GM19351 (cell line): ENCODE measurements at regions not wholly inside any gene's neighbourhood (a gene's known extent, or its start where the extent isn't known, plus 50 kb on each side); places are given as distances from the start of the nearest gene placed in this dataset.
"Not testable (repeated sequence)": the region's sequence is repeated elsewhere in the genome, so short reads cannot be mapped to it uniquely, and the experiment has no call there.

Experiments
- ATAC-seq: cut with Tn5 transposase; IDR thresholded peaks from one replicate; pipeline ENCODE4 v1.9.1; 2021; ENCODE audit warnings: mild to moderate bottlenecking, moderate library complexity; ENCODE audit not compliant: unreplicated experiment

DNA sequence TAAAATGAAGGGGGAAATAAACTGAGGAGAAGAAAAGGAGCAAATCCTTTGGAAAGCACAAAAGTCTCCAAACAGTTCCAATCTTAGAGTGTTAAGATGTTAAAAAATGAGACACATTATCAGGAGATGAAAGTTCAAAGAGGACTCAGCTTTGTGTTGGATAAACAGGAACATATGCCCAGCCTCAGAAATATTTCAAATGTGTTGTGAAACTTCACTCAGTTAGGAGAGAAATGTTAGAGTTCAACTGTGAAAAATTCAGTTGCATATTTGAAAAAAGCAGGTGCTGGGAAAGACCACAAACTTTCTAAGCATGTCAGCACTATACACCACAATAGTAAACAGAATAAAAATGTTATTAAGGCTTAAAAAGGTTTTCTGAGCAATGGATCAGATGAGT, 136.8 kb upstream of the PRKD1 start:
- ATAC-seq: no peak

- no peak for ATAC-seq
These were observed 141.9 kb upstream of the PRKD1 start for GRCh38 chr14:30069536-30069935.

DNA sequence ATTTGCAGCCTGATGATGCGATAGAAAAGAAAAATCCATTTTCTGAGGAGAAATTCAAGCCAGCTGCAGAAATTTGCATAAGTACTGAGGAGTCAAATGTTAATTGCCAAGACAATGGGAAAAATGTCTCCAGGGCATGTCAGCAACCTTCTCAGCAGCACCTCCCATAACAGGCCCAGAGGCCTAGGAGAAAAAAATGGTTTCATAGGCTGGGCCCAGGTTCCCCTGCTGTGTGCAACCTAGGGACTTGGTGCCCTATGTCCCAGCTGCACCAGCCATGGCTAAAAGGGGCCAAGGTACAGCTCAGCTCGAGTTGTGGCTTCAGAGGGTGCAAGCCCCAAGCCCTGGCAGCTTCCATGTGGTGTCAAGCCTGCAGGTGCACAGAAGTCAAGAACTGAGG, 144.8 kb upstream of the PRKD1 start:
- not testable (repeated sequence) for ATAC-seq

- ATAC-seq: no peak
These were observed 150.3 kb upstream of the PRKD1 start for GRCh38 chr14:30077946-30078345.

DNA sequence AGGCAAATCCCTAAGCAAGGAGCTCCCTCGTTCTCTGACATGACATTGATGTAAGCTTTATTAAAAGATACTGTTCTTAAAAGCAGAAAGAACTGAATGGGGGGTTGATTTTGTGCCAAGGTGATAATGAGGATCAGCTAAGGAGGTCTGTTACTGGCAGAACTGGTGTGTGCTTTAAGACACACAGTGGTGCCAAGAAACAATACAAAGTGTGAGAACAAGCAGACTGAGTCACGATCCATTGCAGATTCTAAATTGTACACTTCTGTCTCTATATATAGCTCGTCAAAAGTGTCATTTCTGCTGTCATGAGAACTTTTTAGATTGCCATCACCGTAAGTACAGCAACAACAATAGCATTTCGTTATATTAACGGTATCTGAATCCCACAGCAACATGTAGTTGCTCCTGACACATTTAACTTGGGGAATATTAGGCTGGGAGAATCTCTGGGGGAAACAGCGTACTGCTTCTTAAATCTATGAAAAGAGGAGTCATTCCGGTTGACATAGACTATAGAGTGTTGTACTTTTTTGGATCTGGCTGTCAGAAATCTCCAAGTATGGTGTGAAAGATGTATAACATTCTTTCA, 151.3 kb upstream of the PRKD1 start:
- no peak for ATAC-seq

DNA sequence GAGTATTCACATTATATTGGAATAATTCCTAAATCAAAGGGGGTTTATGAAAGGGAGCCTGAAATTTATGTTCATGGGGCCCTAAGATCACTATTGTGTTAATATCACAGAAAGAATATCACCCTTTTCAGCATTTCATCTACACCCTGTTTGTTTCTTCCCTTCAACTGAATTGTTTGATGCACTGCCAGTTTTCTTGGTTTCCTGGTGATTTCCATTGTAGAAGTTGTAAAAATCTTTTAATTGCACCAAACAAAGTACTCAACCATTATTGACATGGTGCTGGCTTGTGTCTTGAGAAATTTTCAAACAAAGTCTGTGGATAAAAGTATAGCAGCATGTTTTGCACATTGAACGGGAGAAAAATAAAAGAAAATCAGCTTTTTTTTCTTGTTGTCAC, 154.8 kb upstream of the PRKD1 start:
- ATAC-seq: no peak

- ATAC-seq: no peak
These were observed 157.2 kb upstream of the PRKD1 start for GRCh38 chr14:30084811-30085210.

- no peak for ATAC-seq
These were observed 158.3 kb upstream of the PRKD1 start for GRCh38 chr14:30085943-30086342.

DNA sequence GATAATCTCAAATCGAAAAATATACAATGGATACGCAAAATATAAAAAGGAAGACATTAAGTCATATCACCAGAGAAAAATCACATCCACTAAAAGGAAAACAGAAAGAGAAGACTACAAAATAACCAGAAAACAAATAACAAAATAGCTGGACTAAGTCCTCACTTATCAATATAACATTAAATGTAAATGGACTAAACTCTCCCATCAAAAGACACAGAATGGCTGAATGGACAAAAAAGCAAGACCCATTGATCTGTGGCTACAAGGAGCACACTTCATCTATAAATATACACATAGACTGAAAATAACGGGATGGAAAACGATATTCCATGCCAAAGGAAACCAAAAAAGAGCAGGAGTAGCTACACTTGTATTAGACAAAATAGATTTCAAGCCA, 161.0 kb upstream of the PRKD1 start:
- no peak for ATAC-seq

GRCh38 chr14:30108975-30109700, 181.5 kb upstream of the PRKD1 start:
- ATAC-seq: no peak

- no peak for ATAC-seq
These were observed 186.4 kb upstream of the PRKD1 start for GRCh38 chr14:30114051-30114450.

GRCh38 chr14:30115756-30116155, 188.1 kb upstream of the PRKD1 start:
- ATAC-seq: no peak

DNA sequence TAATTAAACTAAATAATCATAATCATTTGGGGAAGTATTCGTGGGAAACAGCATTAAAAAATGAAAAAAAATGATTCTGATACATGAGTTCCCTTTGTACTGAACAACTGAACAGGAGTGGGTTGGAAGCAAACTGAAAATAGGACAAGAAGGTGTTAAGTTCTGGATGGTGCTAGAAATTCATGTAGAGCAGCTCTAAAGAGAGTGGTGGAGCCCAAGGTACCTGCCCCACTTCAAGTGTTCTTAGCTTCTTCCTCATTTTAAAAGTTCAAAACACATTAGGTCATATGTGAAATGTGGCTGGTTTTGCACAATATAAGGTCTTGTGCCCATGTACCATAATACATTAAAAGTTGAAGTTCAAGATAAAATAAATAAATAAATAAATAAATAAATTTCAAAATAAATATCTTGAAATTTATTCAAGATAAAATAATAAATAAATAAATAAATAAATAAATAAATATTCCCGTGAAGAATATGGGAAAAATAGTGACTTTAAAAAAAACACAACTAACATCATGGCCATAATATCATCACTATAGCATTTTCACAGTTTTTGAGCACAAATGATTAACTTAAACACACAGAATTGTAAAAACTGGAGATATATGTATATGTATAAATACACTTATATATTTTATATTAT, 191.5 kb upstream of the PRKD1 start:
- no peak for ATAC-seq

DNA sequence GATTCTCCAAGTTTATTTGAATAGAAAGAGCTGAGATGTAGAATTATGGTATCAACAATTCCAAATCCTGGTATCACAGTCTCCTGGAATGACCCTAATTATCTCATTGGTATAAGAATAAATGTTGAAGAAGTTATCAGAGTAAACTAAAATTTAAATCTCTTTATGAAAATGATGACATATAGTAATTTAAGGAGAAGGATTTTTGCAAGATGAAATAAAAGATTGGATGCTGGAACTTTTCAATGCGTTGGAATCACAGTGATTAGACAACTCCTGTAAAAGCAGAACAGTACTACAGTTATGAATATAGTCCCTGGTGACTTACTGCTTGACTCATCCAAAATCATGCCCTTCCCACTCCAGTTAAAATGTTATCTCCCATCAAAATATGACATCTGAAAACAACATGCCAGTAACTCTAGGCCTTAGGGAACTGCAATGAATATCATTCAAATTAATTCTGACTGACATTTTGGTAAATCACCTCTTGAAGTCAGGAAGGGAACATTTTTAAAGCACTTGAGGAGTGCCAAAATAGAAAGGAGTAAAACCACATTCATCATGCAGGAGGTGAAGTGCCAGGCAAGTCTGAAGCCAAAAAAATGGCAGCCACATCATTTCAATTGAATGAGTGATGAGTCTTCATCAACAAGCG, 197.8 kb upstream of the PRKD1 start:
- no peak for ATAC-seq

DNA sequence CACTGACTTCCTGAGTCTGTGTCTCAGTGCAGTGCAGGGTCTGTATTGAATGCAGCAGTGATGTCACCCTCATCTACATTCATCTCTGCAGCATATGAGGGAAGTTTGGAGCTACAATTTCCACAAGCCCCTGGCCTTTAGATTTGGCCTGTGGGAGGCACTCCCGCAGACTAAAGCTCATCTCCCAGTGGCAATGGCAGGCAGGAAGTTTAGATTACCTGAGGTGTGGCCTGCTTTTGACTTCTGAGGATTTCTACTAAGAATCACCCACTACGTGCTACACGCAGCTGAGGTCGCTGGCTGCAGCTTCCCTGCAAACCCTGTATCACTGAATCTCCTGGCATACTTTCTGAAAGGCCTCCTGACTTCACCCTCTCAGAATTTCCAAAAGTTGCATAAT, 202.2 kb upstream of the PRKD1 start:
- no peak for ATAC-seq

DNA sequence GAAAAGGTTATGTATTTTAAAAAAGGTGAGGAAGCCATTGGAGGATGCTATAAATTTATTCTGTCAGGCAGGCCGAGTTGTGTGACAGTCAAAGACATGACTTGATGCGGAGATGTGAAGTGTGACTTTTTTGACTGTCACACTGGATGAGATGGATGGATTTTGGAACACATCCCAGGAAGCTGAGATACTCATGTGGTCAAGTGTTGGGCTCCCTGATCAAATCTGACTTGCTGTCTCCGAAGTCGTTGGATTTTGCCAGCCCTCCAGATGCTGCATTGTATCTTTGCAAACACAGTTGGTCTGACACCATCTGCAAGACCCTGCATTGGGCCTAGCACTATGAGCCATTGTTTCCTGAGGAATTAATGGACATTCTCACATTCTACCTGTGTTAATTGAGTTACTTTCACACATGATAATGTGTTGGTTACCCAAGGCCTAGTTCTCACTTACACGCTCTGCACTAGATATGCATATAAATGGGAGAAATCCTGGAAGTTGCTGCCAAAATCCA, 204.0 kb upstream of the PRKD1 start:
- no peak for ATAC-seq

DNA sequence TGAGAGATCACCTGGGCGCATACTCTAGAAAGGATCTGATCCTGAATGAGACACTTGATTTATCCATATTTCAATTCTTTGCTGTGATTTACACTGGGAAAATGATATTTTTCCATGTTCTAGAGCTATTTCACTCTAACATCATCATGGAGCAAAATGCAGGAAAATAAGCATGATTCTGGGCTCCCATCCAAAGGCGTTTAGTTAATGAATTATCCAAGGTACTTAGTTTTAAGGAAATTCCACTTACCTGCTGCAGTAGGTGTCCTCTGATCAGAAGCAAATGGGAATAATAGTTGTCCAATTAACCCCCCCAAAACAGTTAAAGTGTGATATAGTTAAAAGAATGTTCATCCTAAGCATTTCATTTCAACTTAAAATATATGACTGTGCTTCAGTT, 204.5 kb upstream of the PRKD1 start:
- ATAC-seq: no peak

DNA sequence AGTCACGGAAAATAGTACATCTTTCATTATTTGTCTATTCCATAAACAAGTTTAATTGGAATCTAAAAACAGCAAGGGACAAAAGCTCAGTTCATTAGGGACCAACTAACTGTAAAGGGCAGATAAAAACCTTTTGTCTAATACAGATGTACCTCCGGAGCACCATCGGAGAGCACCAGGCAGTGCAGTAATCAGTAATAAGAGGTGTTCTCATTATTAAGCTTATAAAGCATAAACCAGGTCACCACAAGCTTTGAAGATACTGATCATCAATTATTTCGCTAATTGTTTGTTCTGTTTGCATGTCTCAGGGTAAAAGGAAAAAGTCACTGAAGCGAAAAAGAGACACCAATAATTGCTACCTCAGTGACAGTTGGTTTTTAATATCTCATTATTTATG, 207.3 kb upstream of the PRKD1 start:
- ATAC-seq: no peak

DNA sequence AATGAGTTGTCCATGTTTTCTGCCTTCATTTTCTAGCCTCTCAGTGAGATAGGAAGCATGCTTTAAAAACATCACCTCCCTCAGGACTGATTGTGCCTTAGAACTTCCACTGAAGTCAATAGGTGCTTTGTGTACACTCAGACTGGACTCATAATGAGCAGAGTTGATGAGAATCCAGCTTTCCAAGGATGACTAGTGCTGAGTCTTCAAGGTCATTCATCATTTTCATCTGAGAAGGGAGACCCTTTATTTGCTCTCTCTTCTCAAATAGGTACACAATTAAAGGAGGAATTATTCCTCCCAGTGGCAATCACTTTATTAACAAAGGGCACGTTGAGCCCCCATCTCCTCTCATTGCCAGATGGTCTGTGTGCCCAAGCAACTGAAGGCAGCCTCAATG, 210.9 kb upstream of the PRKD1 start:
- no peak for ATAC-seq

- ATAC-seq: no peak
These were observed 214.6 kb upstream of the PRKD1 start for GRCh38 chr14:30142216-30142615.

- ATAC-seq: no peak
These were observed 216.0 kb upstream of the PRKD1 start for GRCh38 chr14:30143627-30144026.

DNA sequence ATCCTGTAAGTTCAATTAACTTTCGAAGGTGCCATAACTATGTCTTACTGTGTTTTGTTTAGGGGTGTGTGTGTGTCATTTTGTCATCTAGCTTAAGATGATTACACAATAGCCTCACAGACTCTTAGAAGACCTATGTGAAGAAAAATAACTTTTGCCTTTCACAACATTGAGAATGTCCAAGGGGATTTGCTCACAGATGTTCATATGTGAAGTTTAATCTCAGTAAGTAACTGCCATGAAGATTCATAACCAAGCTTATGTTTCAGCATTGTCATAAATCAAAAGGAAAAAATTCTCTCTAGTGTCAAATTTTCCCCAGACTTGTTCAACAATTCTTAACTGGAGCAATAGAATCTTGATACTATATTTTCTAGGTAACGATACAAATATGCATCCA, 226.1 kb upstream of the PRKD1 start:
- no peak for ATAC-seq
